Ovary (tissue), 3 donors: ENCODE measurements at regions not wholly inside any gene's neighbourhood (a gene's known extent, or its start where the extent isn't known, plus 50 kb on each side); places are given as distances from the start of the nearest gene placed in this dataset.

Source experiments
- CTCF ChIP-seq, 3 donors: fragments of 450-650 bp in 2 of 3; fragments of 200-600 bp in 1 of 3; IDR thresholded peaks; one replicate each; pipeline versions ENCODE4 v1.5.1 to v1.8.0; 2016 to 2022; ENCODE audit warnings: antibody characterized with exemption in 3 of 3, mild to moderate bottlenecking in 1 of 3
- EP300 ChIP-seq: sonication (generic); formaldehyde crosslinking; IDR thresholded peaks from one replicate; pipeline ENCODE4 v1.6.1; 2017; ENCODE audit warnings: antibody characterized with exemption
- POLR2A ChIP-seq: fragments of 450-650 bp; IDR thresholded peaks from one replicate; pipeline ENCODE4 v1.6.1; 2017; ENCODE audit warnings: antibody characterized with exemption, mild to moderate bottlenecking, moderate library complexity
- donor health status: DM: no; HTN: no; CAD: no.

GRCh38 chr13:107005577-107005976 is 437.6 kb upstream of the ARGLU1 start:
- TF ChIP-seq POLR2A (no peak), CTCF (IDR thresholded peaks at IDR 0.05) (no peak), EP300 (no peak)
